ENCODE measurements at regions not wholly inside any gene's neighbourhood (a gene's known extent, or its start where the extent isn't known, plus 50 kb on each side); places are given as distances from the start of the nearest gene placed in this dataset.

DNA sequence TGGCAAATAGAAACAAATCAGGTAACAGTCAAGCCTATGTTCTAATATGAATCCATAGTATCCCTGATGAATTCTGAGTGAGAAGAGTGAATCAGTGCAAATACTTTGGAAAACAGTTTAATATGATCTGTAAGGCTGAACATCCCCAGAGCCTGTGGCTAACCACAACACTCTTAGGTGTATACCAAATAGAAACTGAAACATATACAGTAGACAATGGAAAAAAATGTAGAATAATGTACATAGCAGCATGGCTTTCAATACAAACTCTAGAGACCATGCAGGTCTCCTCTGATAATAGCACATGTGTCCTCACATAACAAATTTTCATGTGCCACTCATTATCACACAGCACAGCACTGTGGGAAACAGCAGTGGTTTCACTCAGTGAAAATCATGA is 513.6 kb downstream of the CDY2B start:
- H3K9me3 Mint-ChIP-seq = peaks cover 5 to 9% of the 10 kb centered on the region in 2 donors
- H3K4me3 Mint-ChIP-seq = no peak overlapping the region
- ATAC-seq (replicated peaks) = no peak
- no peaks in the 10 kb centered on the region for H3K4me1 Mint-ChIP-seq (ENCODE audit: low read depth in 2 of 2)
- no peaks in the 10 kb centered on the region for H3K36me3 Mint-ChIP-seq (ENCODE audit: insufficient read depth)
- no peaks in the 10 kb centered on the region for H3K27me3 Mint-ChIP-seq
- DNase-seq = no peak
- H3K27ac Mint-ChIP-seq = no peak overlapping the region

DNA sequence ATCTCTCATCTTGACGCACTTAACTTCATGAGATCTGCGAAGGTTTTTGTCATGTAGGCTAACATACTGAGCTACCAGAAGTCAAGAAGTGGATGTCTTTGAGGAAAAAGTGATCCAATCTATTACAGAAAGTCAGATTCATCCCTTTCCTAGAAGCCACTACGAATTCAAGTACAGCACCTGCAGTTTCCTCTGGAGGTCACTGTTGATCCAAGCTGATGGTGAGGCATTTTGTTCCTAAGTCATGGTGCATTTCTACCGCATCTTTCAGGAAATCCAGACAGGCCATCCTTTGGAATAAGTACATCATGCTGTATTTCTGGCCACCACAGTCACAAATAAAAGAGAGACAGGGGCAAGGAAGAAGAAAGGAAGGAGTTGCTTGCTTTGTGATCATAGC is 541.0 kb downstream of the CDY2B start:
- DNase-seq = no peak
- H3K36me3 Mint-ChIP-seq (ENCODE audit: insufficient read depth) = no peaks in the 10 kb centered on the region
- no peak overlapping the region for H3K4me3 Mint-ChIP-seq
- H3K4me1 Mint-ChIP-seq (ENCODE audit: low read depth in 2 of 2) = no peaks in the 10 kb centered on the region
- no peak overlapping the region for H3K27ac Mint-ChIP-seq
- peaks cover 24 to 29% of the 10 kb centered on the region in 2 donors for H3K9me3 Mint-ChIP-seq
- ATAC-seq (replicated peaks) = no peak
- H3K27me3 Mint-ChIP-seq = no peaks in the 10 kb centered on the region

DNA sequence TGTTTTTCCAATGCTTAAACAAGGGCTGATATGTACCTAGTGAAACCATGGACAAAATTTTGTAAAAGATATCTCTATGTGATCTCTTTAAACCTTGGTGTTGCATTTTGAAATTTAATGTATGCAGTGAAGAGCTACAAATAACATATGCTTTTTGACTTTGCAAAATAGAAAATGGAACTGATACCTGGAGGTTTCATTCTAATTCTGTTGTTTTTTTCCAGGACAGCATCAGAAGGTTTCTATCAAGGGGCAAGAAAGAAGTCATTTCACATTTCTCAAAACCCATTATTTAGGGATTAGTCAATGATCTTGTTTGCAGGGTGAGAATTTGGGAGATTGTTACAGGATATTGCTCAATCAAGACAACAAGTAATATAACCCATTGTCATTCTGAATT is 549.3 kb downstream of the CDY2B start:
- Mint-ChIP-seq H3K27me3 (no peaks in the 10 kb centered on the region), H3K9me3 (peaks cover 1 to 3% of the 10 kb centered on the region in 2 donors), H3K4me1 (ENCODE audit: low read depth in 2 of 2) (no peaks in the 10 kb centered on the region)

DNA sequence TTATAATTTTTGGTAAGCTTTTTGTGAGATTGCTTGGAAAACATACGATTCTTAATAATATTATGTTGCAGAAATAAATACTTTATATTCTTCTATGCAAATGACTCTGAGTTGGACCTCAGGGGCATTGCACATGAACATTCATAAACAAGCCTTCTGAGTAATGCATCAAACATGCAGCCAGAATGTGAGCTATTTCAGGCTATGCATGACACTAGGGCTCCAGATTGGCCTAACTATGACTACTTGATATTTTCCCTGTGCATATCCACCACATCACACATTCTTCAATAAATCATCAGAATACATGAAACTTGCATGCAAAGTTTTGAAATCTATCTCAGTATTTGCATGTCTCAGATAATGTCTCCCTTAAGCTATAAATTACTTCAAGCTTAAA is 560.1 kb downstream of the CDY2B start:
- Mint-ChIP-seq H3K4me1 (ENCODE audit: low read depth in 2 of 2) (no peaks in the 10 kb centered on the region), H3K27ac (no peak overlapping the region), H3K9me3 (no peaks in the 10 kb centered on the region), H3K36me3 (ENCODE audit: insufficient read depth) (no peaks in the 10 kb centered on the region), H3K4me3 (no peak overlapping the region), H3K27me3 (no peaks in the 10 kb centered on the region)
- no peak for DNase-seq
- ATAC-seq (replicated peaks) = no peak

More for the DNA sequence above, 549.3 kb downstream of the CDY2B start:
- Mint-ChIP-seq H3K27ac (no peak overlapping the region), H3K36me3 (ENCODE audit: insufficient read depth) (no peaks in the 10 kb centered on the region), H3K4me3 (no peak overlapping the region)
- DNase-seq (no peak), ATAC-seq (replicated peaks) (no peak)

DNA sequence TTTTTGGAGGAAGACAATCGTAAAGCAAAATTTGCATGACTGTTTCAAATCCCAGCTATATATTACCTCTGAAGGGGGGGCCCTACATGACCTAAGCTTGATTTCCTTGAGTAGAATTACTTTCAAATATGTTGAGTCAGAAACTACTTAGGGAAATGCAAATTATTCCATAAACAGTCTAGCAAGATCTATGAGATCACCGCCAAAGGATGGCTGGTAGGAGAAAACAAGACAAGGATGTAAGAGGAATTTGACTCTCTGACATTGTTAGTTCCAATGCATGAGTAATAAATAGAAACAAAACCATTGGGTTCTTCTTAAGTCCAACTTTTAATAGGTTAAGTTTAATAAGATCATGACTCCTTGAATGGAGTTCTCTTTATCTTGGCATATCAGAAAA is 561.4 kb downstream of the CDY2B start:
- no peaks in the 10 kb centered on the region for H3K27me3 Mint-ChIP-seq
- no peaks in the 10 kb centered on the region for H3K4me1 Mint-ChIP-seq (ENCODE audit: low read depth in 2 of 2)
- H3K4me3 Mint-ChIP-seq = no peak overlapping the region
- H3K27ac Mint-ChIP-seq = no peak overlapping the region
- H3K9me3 Mint-ChIP-seq = peaks cover 2 to 12% of the 10 kb centered on the region in 2 donors
- DNase-seq (no peak), ATAC-seq (replicated peaks) (no peak)
- no peaks in the 10 kb centered on the region for H3K36me3 Mint-ChIP-seq (ENCODE audit: insufficient read depth)

DNA sequence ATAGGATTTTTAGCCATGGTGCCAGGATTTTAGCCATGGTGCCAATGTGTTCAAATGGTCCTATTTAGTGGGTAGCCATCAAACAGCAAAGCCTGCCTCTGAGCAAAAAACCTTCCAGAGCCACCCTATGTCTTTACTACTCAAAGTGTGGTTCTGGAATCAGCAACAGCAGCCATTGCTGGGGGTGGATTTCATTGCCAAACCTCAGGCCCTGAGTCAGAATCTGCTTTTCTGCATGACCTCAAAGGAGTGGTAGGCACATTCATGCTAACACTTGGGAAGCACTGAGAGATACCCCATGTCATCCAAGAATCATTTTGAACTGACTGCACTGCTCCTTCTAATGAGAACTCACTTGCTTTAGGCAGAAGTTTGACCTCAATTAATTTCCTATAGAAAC is 603.0 kb downstream of the CDY2B start:
- Mint-ChIP-seq H3K27me3 (no peaks in the 10 kb centered on the region), H3K4me3 (no peak overlapping the region), H3K27ac (no peak overlapping the region), H3K36me3 (ENCODE audit: insufficient read depth) (no peaks in the 10 kb centered on the region), H3K9me3 (peaks cover 0 to 2% of the 10 kb centered on the region in 2 donors), H3K4me1 (ENCODE audit: low read depth in 2 of 2) (no peaks in the 10 kb centered on the region)
- DNase-seq (no peak), ATAC-seq (replicated peaks) (no peak)

DNA sequence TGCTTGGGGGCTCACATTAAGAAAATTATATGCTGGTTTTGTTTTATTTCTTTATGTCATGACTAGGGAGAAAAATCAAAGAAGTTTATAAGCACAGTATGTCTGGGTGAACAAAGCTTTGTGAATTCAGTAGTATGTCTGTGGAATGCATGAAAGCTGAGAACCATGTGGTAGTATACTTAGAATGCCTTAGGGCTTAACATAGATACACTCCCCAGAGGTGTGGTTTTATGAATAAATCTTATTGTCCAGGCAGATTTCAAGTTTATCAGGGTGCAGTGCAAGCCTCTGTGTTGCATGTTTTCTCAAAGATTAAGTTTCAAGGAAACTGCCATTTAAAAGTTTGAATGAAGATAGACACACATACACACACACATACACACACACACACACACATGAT is 620.5 kb downstream of the CDY2B start:
- no peaks in the 10 kb centered on the region for H3K36me3 Mint-ChIP-seq (ENCODE audit: insufficient read depth)
- H3K27me3 Mint-ChIP-seq = no peaks in the 10 kb centered on the region
- no peak overlapping the region for H3K4me3 Mint-ChIP-seq
- H3K27ac Mint-ChIP-seq = no peak overlapping the region
- no peak for ATAC-seq (replicated peaks)
- DNase-seq = no peak
- H3K9me3 Mint-ChIP-seq = peaks cover 0 to 2% of the 10 kb centered on the region in 2 donors
- H3K4me1 Mint-ChIP-seq (ENCODE audit: low read depth in 2 of 2) = no peaks in the 10 kb centered on the region

DNA sequence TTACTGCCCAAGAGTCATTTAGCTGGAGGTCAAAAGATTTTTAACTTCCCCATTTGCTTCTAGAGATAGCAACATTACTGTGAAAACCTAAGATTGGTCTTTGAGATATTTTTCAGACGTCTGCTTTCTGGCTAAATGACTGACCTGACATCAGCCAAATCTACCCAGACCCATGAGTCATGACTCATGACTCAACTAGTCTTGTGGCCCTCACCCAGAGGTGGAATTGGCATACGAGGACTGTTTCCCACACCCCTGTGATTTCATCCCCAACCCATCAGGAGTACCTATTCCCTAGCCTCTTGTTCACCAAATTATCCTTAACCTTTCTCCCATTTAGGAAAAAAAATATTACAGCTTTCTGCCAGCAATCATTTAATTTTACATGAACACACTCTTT is 641.6 kb downstream of the CDY2B start:
- Mint-ChIP-seq H3K9me3 (peaks cover 7 to 20% of the 10 kb centered on the region in 2 donors), H3K36me3 (ENCODE audit: insufficient read depth) (no peaks in the 10 kb centered on the region), H3K4me1 (ENCODE audit: low read depth in 2 of 2) (no peaks in the 10 kb centered on the region), H3K27ac (no peak overlapping the region), H3K4me3 (no peak overlapping the region), H3K27me3 (no peaks in the 10 kb centered on the region)
- no peak for ATAC-seq (replicated peaks)
- DNase-seq = no peak

DNA sequence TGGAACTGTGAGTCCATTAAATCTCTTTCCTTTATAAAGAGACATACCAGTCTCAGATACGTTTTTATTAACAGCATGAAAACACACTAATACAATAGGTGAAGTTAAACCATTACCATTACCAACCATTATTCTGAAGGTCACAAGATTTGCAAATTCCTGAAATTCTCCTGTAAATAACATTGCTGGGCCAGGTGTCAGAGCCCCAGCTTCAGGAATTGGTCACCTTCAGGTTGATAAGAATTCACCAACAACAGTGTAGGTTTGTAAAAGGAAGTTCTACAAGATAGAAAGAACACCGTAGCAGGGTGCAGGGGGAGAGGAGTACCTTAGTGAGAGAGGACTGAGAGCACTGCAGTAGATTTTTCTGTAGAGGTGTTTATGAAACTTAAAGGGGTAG is 644.3 kb downstream of the CDY2B start:
- no peak for DNase-seq
- H3K4me1 Mint-ChIP-seq (ENCODE audit: low read depth in 2 of 2) = no peaks in the 10 kb centered on the region
- H3K9me3 Mint-ChIP-seq = peaks cover 5 to 7% of the 10 kb centered on the region in 2 donors
- ATAC-seq (replicated peaks) = no peak
- H3K27me3 Mint-ChIP-seq = no peaks in the 10 kb centered on the region
- H3K4me3 Mint-ChIP-seq = no peak overlapping the region
- no peak overlapping the region for H3K27ac Mint-ChIP-seq
- H3K36me3 Mint-ChIP-seq (ENCODE audit: insufficient read depth) = no peaks in the 10 kb centered on the region

DNA sequence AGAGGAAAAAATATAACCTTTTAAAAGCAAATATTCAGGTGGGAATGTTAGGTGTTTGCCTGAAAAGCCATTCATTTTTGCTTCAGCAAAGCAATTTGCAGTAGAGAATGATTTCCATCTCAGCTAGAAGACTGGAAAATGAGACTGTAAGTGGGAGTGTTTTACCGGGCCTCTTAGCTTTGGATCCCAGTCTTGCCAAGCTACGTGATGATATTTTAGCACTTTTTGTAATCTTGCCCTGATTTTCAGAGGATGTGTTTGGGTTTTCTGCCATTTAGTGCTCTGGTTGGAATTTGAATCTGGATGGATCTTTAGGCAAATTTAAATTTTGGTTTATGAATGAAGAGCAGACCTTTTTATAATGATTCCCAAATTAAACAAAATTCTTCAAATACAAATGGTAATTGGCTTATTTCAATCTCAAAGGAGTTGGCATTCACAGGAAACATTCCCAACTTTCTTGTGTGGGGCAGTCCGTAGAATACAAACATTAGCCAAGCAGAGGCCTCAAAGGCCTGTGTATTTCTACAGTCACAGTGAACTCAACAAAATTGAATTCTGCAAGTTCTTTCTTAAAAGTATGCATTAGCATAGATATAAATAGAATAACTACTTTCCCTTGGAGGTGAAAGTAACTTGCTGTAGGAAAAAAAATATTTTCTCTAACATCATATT is 646.4 kb downstream of the CDY2B start:
- Mint-ChIP-seq H3K36me3 (ENCODE audit: insufficient read depth) (no peaks in the 10 kb centered on the region), H3K4me1 (ENCODE audit: low read depth in 2 of 2) (no peaks in the 10 kb centered on the region), H3K27ac (no peak overlapping the region), H3K9me3 (peaks cover 7 to 12% of the 10 kb centered on the region in 2 donors), H3K27me3 (no peaks in the 10 kb centered on the region), H3K4me3 (no peak overlapping the region)
- DNase-seq (no peak), ATAC-seq (replicated peaks) (no peak)

DNA sequence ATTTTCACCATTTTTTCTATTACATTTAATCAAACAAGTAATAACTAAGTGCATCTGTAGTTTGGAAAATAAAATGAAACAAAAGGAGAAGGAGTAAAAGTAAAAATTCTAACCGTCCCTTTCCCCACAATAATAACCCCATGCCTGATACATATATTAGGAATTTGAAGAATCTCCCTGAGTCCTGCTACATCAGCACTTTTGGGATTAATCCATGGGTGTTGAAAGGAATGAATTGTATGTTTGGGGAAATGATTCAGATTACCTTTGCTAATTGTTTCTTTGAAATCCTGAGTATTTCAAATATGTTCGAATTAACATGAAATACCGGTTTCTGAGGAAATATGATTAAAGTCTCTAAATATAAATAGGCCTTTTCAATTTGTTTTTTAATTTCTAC is 648.0 kb downstream of the CDY2B start:
- H3K4me1 Mint-ChIP-seq (ENCODE audit: low read depth in 2 of 2) = no peaks in the 10 kb centered on the region
- H3K4me3 Mint-ChIP-seq = no peak overlapping the region
- ATAC-seq (replicated peaks) (no peak), DNase-seq (no peak)
- no peaks in the 10 kb centered on the region for H3K36me3 Mint-ChIP-seq (ENCODE audit: insufficient read depth)
- no peak overlapping the region for H3K27ac Mint-ChIP-seq
- H3K9me3 Mint-ChIP-seq = peaks cover 3 to 10% of the 10 kb centered on the region in 2 donors
- no peaks in the 10 kb centered on the region for H3K27me3 Mint-ChIP-seq

DNA sequence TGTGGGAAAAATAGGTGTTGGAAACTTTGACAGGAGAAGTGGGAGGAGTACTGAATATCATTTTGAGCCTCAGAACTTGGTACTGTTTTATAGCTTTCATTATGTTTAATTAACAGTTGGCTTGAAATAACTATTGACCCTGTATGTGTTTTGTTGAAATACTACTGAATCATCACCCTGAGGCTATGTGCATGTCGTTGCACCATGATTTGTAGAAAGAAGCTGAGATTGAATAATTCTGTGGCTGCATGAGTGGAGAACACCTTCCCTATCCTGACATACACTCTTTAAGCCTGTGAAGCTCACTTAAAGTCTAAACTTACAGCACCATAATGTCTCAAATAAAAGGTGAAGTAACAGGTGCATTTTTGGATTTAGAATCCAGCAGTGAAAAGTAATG is 656.5 kb downstream of the CDY2B start:
- Mint-ChIP-seq H3K4me3 (no peak overlapping the region), H3K4me1 (ENCODE audit: low read depth in 2 of 2) (no peaks in the 10 kb centered on the region), H3K27ac (no peak overlapping the region), H3K36me3 (ENCODE audit: insufficient read depth) (no peaks in the 10 kb centered on the region), H3K9me3 (peaks cover 0 to 3% of the 10 kb centered on the region in 2 donors), H3K27me3 (no peaks in the 10 kb centered on the region)
- no peak for ATAC-seq (replicated peaks)
- DNase-seq = no peak

DNA sequence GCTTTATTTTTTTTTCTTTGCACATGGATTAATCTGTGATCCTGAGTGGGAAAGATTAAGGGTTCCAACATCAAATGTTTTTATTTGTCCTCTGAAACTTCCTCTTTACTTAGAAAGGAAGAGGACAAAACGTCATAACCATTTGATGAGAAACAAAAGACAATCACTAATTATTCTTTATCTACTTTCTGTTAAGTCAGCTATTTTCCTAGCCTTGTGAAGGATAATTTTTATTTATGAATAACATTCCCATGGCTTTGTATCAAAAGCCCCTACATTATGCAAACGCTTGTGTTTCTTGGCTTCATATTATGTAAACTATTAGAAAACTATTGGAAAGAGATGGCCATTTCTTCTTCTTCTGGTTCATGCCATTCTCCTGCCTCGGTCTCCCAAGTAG is 677.6 kb downstream of the CDY2B start:
- peaks cover 5 to 7% of the 10 kb centered on the region in 2 donors for H3K9me3 Mint-ChIP-seq
- ATAC-seq (replicated peaks) (no peak), DNase-seq (no peak)
- H3K36me3 Mint-ChIP-seq (ENCODE audit: insufficient read depth) = no peaks in the 10 kb centered on the region
- no peak overlapping the region for H3K4me3 Mint-ChIP-seq
- no peaks in the 10 kb centered on the region for H3K4me1 Mint-ChIP-seq (ENCODE audit: low read depth in 2 of 2)
- H3K27ac Mint-ChIP-seq = no peak overlapping the region
- H3K27me3 Mint-ChIP-seq = no peaks in the 10 kb centered on the region

DNA sequence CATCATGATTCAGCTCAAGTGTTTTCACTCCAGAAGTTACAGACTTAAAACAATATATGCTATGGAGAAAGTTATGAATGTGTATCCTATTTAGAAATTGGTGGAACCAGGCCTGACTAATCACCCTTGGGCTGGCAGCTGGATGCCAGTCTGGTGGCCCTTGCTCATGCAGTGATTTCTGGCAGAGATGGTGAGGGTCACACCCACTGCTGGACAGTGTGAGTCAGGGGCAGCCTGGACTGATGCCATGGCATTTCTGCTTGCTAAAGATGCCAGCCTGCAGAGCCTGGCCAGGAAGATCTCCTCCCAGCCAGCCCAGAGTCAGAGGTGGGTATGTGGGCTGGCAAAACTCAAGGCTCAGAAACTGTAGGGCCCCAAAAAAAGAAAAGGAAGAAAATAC is 695.7 kb downstream of the CDY2B start:
- no peak for ATAC-seq (replicated peaks)
- H3K4me1 Mint-ChIP-seq (ENCODE audit: low read depth in 2 of 2) = no peaks in the 10 kb centered on the region

DNA sequence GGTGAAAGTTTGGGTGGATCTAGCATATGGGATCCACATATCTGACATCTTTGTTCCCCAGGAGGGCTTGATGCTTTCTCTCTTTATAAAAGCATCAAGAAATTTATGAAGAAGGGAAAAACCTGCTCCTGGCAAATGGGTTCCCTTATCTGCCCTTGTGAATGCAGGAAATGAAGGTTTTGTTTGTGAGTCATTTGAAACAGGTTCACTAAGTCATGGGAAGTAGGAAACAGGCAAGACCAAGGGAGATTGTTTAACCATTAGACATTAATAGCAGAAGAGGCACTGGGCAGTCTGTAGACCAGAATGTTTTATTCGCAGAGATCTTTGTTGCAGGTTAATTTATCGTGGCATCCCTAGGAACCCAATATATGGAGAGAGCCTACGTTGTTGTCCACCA is 713.1 kb downstream of the CDY2B start:
- no peaks in the 10 kb centered on the region for H3K4me1 Mint-ChIP-seq (ENCODE audit: low read depth in 2 of 2)
- DNase-seq (no peak), ATAC-seq (replicated peaks) (no peak)
- no peaks in the 10 kb centered on the region for H3K27me3 Mint-ChIP-seq
- H3K36me3 Mint-ChIP-seq (ENCODE audit: insufficient read depth) = no peaks in the 10 kb centered on the region
- peaks cover 8 to 13% of the 10 kb centered on the region in 2 donors for H3K9me3 Mint-ChIP-seq
- H3K27ac Mint-ChIP-seq = no peak overlapping the region
- H3K4me3 Mint-ChIP-seq = no peak overlapping the region

More for the DNA sequence above, 695.7 kb downstream of the CDY2B start:
- H3K9me3 Mint-ChIP-seq = peaks cover 7 to 10% of the 10 kb centered on the region in 2 donors
- H3K27ac Mint-ChIP-seq = no peak overlapping the region
- no peak for DNase-seq
- no peak overlapping the region for H3K4me3 Mint-ChIP-seq
- no peaks in the 10 kb centered on the region for H3K27me3 Mint-ChIP-seq
- no peaks in the 10 kb centered on the region for H3K36me3 Mint-ChIP-seq (ENCODE audit: insufficient read depth)

Measured in effector memory CD8-positive, alpha-beta T cell (primary cell).